Mammary epithelial cell (primary cell): ENCODE measurements at regions not wholly inside any gene's neighbourhood (a gene's known extent, or its start where the extent isn't known, plus 50 kb on each side); places are given as distances from the start of the nearest gene placed in this dataset.

Experiments used
- CTCF ChIP-seq, 2 donors: IDR thresholded peaks in 1 of 2; conservative IDR thresholded peaks in 1 of 2; 2 replicates each; pipeline ENCODE4 v1.5.1; 2011 to 2012; ENCODE audit warnings: inconsistent platforms in 2 of 2, low read length in 2 of 2, mild to moderate bottlenecking in 2 of 2, control low read depth in 1 of 2, low read depth in 1 of 2; ENCODE audit not compliant: insufficient read depth in 1 of 2; ENCODE audit errors: extremely low read depth in 1 of 2
- EZH2 ChIP-seq: IDR thresholded peaks from 2 replicates; pipeline ENCODE4 v1.6.1; 2012; ENCODE audit warnings: low read length, inconsistent platforms, borderline replicate concordance

- no peak for TF ChIP-seq CTCF (conservative IDR thresholded peaks at IDR 0.05 in 1 of 2, IDR thresholded peaks at IDR 0.05 in 1 of 2; ENCODE audit: extremely low read depth in 1 of 2, insufficient read depth in 1 of 2, low read depth in 1 of 2, low read length in 2 of 2)
- no peak for TF ChIP-seq EZH2
Observed at GRCh38 chr1:30551603-30552002, 171.8 kb downstream of the MATN1 start.
